Ishikawa (cell line): ENCODE measurements at regions not wholly inside any gene's neighbourhood (a gene's known extent, or its start where the extent isn't known, plus 50 kb on each side); places are given as distances from the start of the nearest gene placed in this dataset.

ENCODE experiments used
- CEBPB ChIP-seq: IDR thresholded peaks from 2 replicates; pipeline ENCODE4 v1.6.1; 2012
- CREB1 ChIP-seq: IDR thresholded peaks from 2 replicates; pipeline ENCODE4 v1.6.1; 2012; ENCODE audit warnings: low read depth
- EGR1 ChIP-seq: IDR thresholded peaks from 2 replicates; pipeline ENCODE4 v1.6.1; 2012
- EP300 ChIP-seq: IDR thresholded peaks from 2 replicates; pipeline ENCODE4 v1.6.1; 2012; ENCODE audit warnings: borderline replicate concordance
- FOXM1 ChIP-seq: IDR thresholded peaks from 2 replicates; pipeline ENCODE4 v1.6.1; 2012; ENCODE audit warnings: low read depth, borderline replicate concordance
- NFIC ChIP-seq: IDR thresholded peaks from 2 replicates; pipeline ENCODE4 v1.6.1; 2012
- RAD21 ChIP-seq: IDR thresholded peaks from 2 replicates; pipeline ENCODE4 v1.6.1; 2012; ENCODE audit warnings: low read depth
- TAF1 ChIP-seq: IDR thresholded peaks from 2 replicates; pipeline ENCODE4 v1.6.1; 2012; ENCODE audit warnings: low read depth, mild to moderate bottlenecking
- TCF12 ChIP-seq: IDR thresholded peaks from 2 replicates; pipeline ENCODE4 v1.6.1; 2012; ENCODE audit warnings: low read depth
- TEAD4 ChIP-seq: IDR thresholded peaks from 2 replicates; pipeline ENCODE4 v1.6.1; 2012
- YY1 ChIP-seq: IDR thresholded peaks from 2 replicates; pipeline ENCODE4 v1.6.1; 2012; ENCODE audit warnings: low read depth
- ZBTB7A ChIP-seq: IDR thresholded peaks from 2 replicates; pipeline ENCODE4 v1.6.1; 2012; ENCODE audit warnings: low read depth
- TF ChIP-seq, protein P1 (sequence below): IDR thresholded peaks from 2 replicates; pipeline ENCODE4 v1.6.1; 2012
- TF ChIP-seq, protein P2 (sequence below): IDR thresholded peaks from 2 replicates; pipeline ENCODE4 v1.6.1; 2012; ENCODE audit warnings: low read depth, mild to moderate bottlenecking
- TF ChIP-seq, protein P3 (sequence below): IDR thresholded peaks from 2 replicates; pipeline ENCODE4 v1.6.1; 2012

DNA sequence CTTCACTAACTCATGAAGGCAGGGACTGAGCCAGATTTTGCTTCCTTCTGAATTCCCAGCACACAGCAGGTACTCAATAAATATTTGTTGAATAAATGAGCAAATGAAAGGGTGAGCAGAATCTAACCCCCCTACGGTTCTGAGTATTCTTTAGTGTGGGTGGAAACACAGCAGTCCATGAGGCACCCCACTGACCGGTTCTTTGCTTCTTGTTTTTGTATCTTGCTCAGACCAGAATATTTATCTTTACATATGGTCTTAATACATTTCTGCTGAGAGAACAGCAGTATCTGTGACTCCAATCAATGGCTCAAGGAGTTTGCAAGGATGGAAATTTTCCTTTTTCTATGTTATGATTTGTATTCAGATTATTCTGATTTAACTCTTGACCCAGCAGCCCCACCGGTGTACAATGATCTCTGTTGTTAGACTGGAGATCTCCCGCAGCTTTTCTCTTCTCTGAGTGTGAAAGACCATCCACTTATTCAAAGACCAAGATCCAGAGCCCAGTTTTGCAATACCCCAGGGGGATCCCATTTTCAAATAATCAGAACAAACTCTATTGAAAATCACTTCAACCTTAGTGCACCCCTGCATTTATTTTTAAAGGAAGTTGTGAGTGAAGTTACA lies 506.5 kb upstream of the TNP1 start:
- TF ChIP-seq TAF1: no peak
- TF ChIP-seq TCF12: no peak
- TF ChIP-seq, protein P1, sequence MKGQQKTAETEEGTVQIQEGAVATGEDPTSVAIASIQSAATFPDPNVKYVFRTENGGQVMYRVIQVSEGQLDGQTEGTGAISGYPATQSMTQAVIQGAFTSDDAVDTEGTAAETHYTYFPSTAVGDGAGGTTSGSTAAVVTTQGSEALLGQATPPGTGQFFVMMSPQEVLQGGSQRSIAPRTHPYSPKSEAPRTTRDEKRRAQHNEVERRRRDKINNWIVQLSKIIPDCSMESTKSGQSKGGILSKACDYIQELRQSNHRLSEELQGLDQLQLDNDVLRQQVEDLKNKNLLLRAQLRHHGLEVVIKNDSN: no peak
- no peak for TF ChIP-seq YY1
- no peak for TF ChIP-seq FOXM1
- no peak for TF ChIP-seq EP300
- TF ChIP-seq, protein P2, sequence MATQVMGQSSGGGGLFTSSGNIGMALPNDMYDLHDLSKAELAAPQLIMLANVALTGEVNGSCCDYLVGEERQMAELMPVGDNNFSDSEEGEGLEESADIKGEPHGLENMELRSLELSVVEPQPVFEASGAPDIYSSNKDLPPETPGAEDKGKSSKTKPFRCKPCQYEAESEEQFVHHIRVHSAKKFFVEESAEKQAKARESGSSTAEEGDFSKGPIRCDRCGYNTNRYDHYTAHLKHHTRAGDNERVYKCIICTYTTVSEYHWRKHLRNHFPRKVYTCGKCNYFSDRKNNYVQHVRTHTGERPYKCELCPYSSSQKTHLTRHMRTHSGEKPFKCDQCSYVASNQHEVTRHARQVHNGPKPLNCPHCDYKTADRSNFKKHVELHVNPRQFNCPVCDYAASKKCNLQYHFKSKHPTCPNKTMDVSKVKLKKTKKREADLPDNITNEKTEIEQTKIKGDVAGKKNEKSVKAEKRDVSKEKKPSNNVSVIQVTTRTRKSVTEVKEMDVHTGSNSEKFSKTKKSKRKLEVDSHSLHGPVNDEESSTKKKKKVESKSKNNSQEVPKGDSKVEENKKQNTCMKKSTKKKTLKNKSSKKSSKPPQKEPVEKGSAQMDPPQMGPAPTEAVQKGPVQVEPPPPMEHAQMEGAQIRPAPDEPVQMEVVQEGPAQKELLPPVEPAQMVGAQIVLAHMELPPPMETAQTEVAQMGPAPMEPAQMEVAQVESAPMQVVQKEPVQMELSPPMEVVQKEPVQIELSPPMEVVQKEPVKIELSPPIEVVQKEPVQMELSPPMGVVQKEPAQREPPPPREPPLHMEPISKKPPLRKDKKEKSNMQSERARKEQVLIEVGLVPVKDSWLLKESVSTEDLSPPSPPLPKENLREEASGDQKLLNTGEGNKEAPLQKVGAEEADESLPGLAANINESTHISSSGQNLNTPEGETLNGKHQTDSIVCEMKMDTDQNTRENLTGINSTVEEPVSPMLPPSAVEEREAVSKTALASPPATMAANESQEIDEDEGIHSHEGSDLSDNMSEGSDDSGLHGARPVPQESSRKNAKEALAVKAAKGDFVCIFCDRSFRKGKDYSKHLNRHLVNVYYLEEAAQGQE: no peak
- no peak for TF ChIP-seq CREB1
- TF ChIP-seq NFIC: no peak

DNA sequence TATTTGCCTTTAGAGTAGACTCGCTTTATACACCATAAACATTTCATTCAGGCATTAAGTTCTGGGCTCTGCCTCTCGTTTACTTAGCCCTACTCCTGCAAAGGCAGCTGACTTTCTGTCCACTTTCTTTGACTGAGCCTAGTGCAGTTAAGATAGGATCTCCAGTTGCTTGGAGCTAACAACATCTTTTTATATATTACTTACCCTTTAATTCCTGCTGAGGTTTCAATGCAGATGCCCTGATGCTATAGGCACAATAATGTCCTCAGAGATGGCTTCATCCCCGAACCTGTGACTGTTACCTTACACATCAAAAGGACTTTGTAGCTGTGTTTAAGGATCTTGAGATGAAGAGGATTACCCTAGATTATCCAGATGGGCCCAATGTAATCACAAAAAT lies 505.8 kb upstream of the TNP1 start:
- TF ChIP-seq, protein P1: no peak
- no peak for TF ChIP-seq FOXM1
- no peak for TF ChIP-seq NFIC
- TF ChIP-seq TAF1: no peak
- TF ChIP-seq EGR1: no peak
- TF ChIP-seq, protein P2: no peak
- TF ChIP-seq TCF12: no peak
- TF ChIP-seq RAD21: no peak
- TF ChIP-seq, protein P3, sequence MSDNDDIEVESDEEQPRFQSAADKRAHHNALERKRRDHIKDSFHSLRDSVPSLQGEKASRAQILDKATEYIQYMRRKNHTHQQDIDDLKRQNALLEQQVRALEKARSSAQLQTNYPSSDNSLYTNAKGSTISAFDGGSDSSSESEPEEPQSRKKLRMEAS: no peak
- TF ChIP-seq ZBTB7A: no peak
- TF ChIP-seq YY1: no peak

DNA sequence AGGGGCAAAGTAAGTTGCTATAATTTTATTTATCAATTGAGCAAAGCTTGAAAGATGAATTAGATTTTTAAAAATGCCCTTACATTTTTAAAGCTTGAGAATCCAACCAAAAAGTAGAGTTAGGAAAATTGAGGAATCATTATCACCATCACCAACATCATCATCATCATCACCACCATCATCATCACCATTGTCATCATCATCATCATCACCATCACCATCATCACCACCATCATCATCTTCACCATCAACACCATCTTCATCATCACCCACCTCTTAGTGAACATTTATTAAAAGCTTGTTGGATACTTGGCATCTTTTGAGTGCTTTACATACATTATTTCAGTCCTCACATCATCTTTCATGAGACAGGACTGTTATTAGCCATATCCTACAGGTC lies 504.4 kb upstream of the TNP1 start:
- no peak for TF ChIP-seq FOXM1

DNA sequence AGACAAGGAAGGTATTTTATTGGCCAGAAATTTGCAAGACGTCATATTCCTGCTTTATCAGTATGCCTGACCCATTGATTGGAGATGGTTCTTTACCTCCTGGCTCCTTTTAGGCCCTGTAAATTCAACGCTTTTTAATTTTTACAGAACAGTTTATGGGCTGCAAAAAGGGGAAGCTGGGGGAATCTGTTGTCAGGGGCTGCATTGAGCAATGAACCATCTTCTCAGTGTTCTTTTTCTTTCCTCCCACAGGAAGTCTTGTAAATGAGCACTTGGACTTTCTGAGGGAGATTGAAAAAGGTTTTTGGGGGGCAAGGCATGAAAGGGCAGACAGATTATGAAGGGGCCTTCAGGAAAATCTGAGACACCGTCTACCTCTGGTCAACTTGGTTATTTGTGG lies 503.6 kb upstream of the TNP1 start:
- TF ChIP-seq EP300 (no peak), YY1 (no peak), EGR1 (no peak), FOXM1 (no peak), TEAD4 (no peak)
- TF ChIP-seq, protein P2: no peak

DNA sequence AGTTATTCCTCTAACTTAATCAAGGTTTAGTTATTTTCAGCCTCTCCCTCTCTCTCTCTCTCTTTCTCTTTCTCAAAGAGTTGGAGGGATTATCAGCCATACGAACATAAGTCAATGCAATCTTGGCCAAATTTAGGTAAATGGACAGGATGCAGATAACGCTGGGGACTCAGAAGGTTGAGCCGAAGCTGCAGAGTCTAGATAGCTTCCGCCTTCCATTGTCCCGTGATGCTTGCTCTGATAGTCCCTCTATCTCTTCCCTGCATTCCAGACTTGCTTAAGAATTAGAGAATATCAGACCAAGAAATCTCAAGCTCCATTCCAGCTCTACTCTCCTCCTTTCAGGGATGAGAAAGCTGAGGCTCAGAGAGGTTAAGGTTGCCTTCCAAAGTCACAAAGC lies 502.8 kb upstream of the TNP1 start:
- no peak for TF ChIP-seq TEAD4
- no peak for TF ChIP-seq FOXM1
- no peak for TF ChIP-seq RAD21
- TF ChIP-seq TCF12: no peak
- no peak for TF ChIP-seq TAF1
- no peak for TF ChIP-seq CREB1
- no peak for TF ChIP-seq ZBTB7A
- no peak for TF ChIP-seq NFIC

DNA sequence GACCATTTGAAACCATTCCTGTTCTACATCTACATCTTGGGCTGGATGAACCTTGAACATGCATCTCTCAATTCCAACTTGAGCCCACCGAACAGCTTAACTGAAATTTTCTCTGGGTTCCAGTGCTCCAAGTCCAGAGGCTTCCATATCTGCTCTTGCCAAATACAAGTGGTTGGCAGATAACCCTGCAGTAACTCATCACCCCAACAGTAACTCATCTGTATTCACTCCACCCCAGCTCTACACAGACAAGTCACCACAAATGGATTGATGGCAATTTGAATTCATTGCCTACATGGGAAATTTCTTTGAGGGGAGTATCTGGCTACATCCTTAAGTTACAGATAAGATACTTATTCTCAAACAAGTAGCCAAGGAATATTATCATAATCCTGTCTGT lies 502.4 kb upstream of the TNP1 start:
- no peak for TF ChIP-seq FOXM1
- no peak for TF ChIP-seq RAD21
- no peak for TF ChIP-seq TCF12
- TF ChIP-seq CREB1: no peak
- TF ChIP-seq TEAD4: no peak
- TF ChIP-seq, protein P1: no peak
- TF ChIP-seq CEBPB: no peak
- no peak for TF ChIP-seq EGR1
- TF ChIP-seq NFIC: no peak
- TF ChIP-seq, protein P2: no peak
- TF ChIP-seq EP300: no peak
- TF ChIP-seq, protein P3: no peak
